K562 (cell line): ENCODE measurements at regions not wholly inside any gene's neighbourhood (a gene's known extent, or its start where the extent isn't known, plus 50 kb on each side); places are given as distances from the start of the nearest gene placed in this dataset.

Experiments used
- ATAC-seq: fragments of 200-7000 bp; cut with Tn5 transposase; 3 replicates; pipeline ENCODE4 v1.9.1; 2020; ENCODE audit warnings: moderate library complexity
- BruUV-seq: library from RNA; stranded (reverse); fragments of 400-500 nt; replicated peaks from 2 replicates; lab custom pipeline; 2021; lab: Mats Ljungman, UMichigan
- CTCF ChIA-PET: fragments of 300-600 bp; formaldehyde crosslinking; extraction: SDS; loops from one replicate; lab custom pipeline; 2021; ENCODE audit warnings: low intra/inter-chr PET ratio; lab: Yijun Ruan, JAX
- POLR2A ChIA-PET: fragments of 300-600, 350-650 bp; sonication (Branson Sonifier 250); formaldehyde crosslinking; extraction: SDS; loops from one replicate; lab custom pipeline; 2021; ENCODE audit warnings: antibody characterized with exemption, inconsistent platforms; lab: Yijun Ruan, JAX
- DNase-seq, 4 experiments: peaks; one replicate each; pipeline versions ENCODE4 v3.0.0 to v3.0.0-alpha.2; 2011 to 2018; ENCODE audit warnings: low spot score in 3 of 4, mixed read lengths in 3 of 4; ENCODE audit errors: extremely low read depth in 1 of 4
- FAIRE-seq: peaks from 2 replicates; lab custom pipeline; 2011; peaks lifted over from hg19 to GRCh38; lab: Jason Lieb, UNC
- H2AFZ ChIP-seq: 2 replicates; pipeline ENCODE4 v1.6.0; 2011; ENCODE audit warnings: low read depth, low read length, control low read depth, inconsistent platforms
- H3K27ac ChIP-seq: fragments of 200-600 bp; 3 replicates; pipeline ENCODE4 v1.8.0; 2011; ENCODE audit warnings: low read depth, mild to moderate bottlenecking, control low read depth, inconsistent platforms, low read length, moderate library complexity, mixed read lengths; ENCODE audit errors: extremely low read depth
- H3K27me3 ChIP-seq, 2 experiments: fragments of 300-600 bp in 1 of 2; 2 replicates in 1 of 2; 3 replicates in 1 of 2; pipeline versions ENCODE4 v1.6.0 to v1.8.0; 2011; ENCODE audit warnings: inconsistent platforms in 2 of 2, low read length in 2 of 2, mild to moderate bottlenecking in 1 of 2, mixed read lengths in 1 of 2, moderate library complexity in 1 of 2; ENCODE audit not compliant: control insufficient read depth in 2 of 2, insufficient read depth in 2 of 2
- H3K36me3 ChIP-seq: fragments of 300-600 bp; 3 replicates; pipeline ENCODE4 v1.8.0; 2011; ENCODE audit warnings: mild to moderate bottlenecking, low read length, inconsistent platforms; ENCODE audit not compliant: control insufficient read depth, insufficient read depth
- H3K4me1 ChIP-seq, 2 experiments: fragments of 200-600 bp in 1 of 2; replicated peaks in 1 of 2; 2 replicates in 1 of 2; 3 replicates in 1 of 2; pipeline versions ENCODE4 v1.5.1 to v1.8.0; 2011; ENCODE audit warnings: inconsistent platforms in 2 of 2, low read length in 2 of 2, mild to moderate bottlenecking in 1 of 2, mixed read lengths in 1 of 2, moderate library complexity in 1 of 2; ENCODE audit not compliant: control insufficient read depth in 2 of 2, insufficient read depth in 2 of 2
- H3K4me2 ChIP-seq: 2 replicates; pipeline ENCODE4 v1.6.1; 2011; ENCODE audit warnings: low read length, control low read depth, inconsistent platforms, mixed read lengths; ENCODE audit not compliant: insufficient read depth
- H3K4me3 ChIP-seq: fragments of 200-600 bp; sonication (generic), shearing (Covaris generic); 2 replicates; pipeline ENCODE4 v1.5.1; 2016; ENCODE audit warnings: control low read depth, inconsistent platforms
- H3K79me2 ChIP-seq: fragments of 200-600 bp; 3 replicates; pipeline ENCODE4 v1.8.0; 2011; ENCODE audit warnings: low read length, inconsistent platforms; ENCODE audit not compliant: control insufficient read depth, insufficient read depth
- H3K9ac ChIP-seq, 2 experiments: 2 replicates each; pipeline versions ENCODE4 v1.6.0 to v1.6.1; 2011; ENCODE audit warnings: low read depth in 2 of 2, low read length in 2 of 2, control low read depth in 1 of 2, inconsistent platforms in 1 of 2, mild to moderate bottlenecking in 1 of 2, mixed read lengths in 1 of 2; ENCODE audit not compliant: insufficient read depth in 1 of 2
- H3K9me1 ChIP-seq: one replicate; pipeline ENCODE4 v1.6.0; 2011; ENCODE audit warnings: inconsistent platforms, mild to moderate bottlenecking, low read length, moderate library complexity; ENCODE audit not compliant: control insufficient read depth, insufficient read depth
- H3K9me3 ChIP-seq: replicated peaks from 2 replicates; pipeline ENCODE4 v1.5.1; 2011; ENCODE audit warnings: low read depth, low read length, inconsistent platforms; ENCODE audit not compliant: control insufficient read depth, insufficient read depth
- H4K20me1 ChIP-seq: replicated peaks from 2 replicates; pipeline ENCODE4 v1.6.1; 2011; ENCODE audit warnings: low read length, inconsistent platforms, mixed read lengths; ENCODE audit not compliant: control insufficient read depth, insufficient read depth
- CCNT2 ChIP-seq: IDR thresholded peaks from 2 replicates; pipeline ENCODE4 v1.6.1; 2011; ENCODE audit warnings: borderline replicate concordance, low read depth, mild to moderate bottlenecking, moderate library complexity, mixed read lengths, low read length; ENCODE audit not compliant: insufficient read length; ENCODE audit errors: extremely low read depth
- CGGBP1 ChIP-seq: fragments of 250-450 bp; sonication (Bioruptor Pico); IDR thresholded peaks from 2 replicates; pipeline ENCODE4 v1.9.0; 2021; ENCODE audit warnings: mild to moderate bottlenecking
- FOS ChIP-seq: IDR thresholded peaks from 3 replicates; pipeline ENCODE4 v1.6.1; 2011; ENCODE audit not compliant: insufficient read length; ENCODE audit errors: extremely low read depth
- FUS ChIP-seq: fragments of 200-400 bp; formaldehyde crosslinking; optimal IDR thresholded peaks from 2 replicates; pipeline ENCODE3; 2017; ENCODE audit warnings: low read depth, low read length
- HDAC6 ChIP-seq: IDR thresholded peaks from 2 replicates; pipeline ENCODE4 v1.6.1; 2012; ENCODE audit warnings: low read depth, mild to moderate bottlenecking, control low read depth, inconsistent platforms, low read length, moderate library complexity
- KDM2B ChIP-seq: fragments of 250-450 bp; sonication (Bioruptor Pico); IDR thresholded peaks from 2 replicates; pipeline ENCODE4 v1.8.0; 2021; ENCODE audit warnings: mild to moderate bottlenecking, moderate library complexity
- LARP7 ChIP-seq: fragments of 450-650 bp; IDR thresholded peaks from 2 replicates; pipeline ENCODE4 v1.6.1; 2016
- SMAD3 ChIP-seq: fragments of 450-650 bp; formaldehyde crosslinking; conservative IDR thresholded peaks from 2 replicates; pipeline ENCODE4 v1.4.0; 2020; ENCODE audit warnings: mild to moderate bottlenecking
- SMARCB1 ChIP-seq: IDR thresholded peaks from 2 replicates; pipeline ENCODE4 v1.6.1; 2011; ENCODE audit warnings: improper control_type of control experiment, low read depth; ENCODE audit not compliant: insufficient read length
- SPI1 ChIP-seq: IDR thresholded peaks from 2 replicates; pipeline ENCODE4 v1.6.1; 2011; ENCODE audit warnings: low read depth, low read length, control low read depth, borderline replicate concordance
- STAT5B ChIP-seq: fragments of 250-450 bp; sonication (Bioruptor Pico); IDR thresholded peaks from 2 replicates; pipeline ENCODE4 v1.8.0; 2021; ENCODE audit warnings: mild to moderate bottlenecking, inconsistent platforms
- VEZF1 ChIP-seq: fragments of 200-800 bp; sonication (Bioruptor generic); IDR thresholded peaks from 2 replicates; pipeline ENCODE4 v1.6.1; 2017; ENCODE audit warnings: missing genetic modification characterization, missing compliant biosample characterization
- YY1 ChIP-seq, 3 experiments: IDR thresholded peaks; 2 replicates each; pipeline ENCODE4 v1.6.1; 2011; ENCODE audit warnings: low read length in 2 of 3, mild to moderate bottlenecking in 2 of 3, moderate library complexity in 2 of 3, borderline replicate concordance in 1 of 3, control low read depth in 1 of 3, low read depth in 1 of 3; ENCODE audit not compliant: insufficient read depth in 3 of 3, insufficient replicate concordance in 2 of 3, control insufficient read depth in 1 of 3, insufficient read length in 1 of 3; ENCODE audit errors: extremely low read depth in 1 of 3
- ZBTB7A ChIP-seq: IDR thresholded peaks from 2 replicates; pipeline ENCODE4 v1.6.1; 2011; ENCODE audit warnings: low read depth, mild to moderate bottlenecking, low read length, moderate library complexity, borderline replicate concordance; ENCODE audit not compliant: control insufficient read depth
- WGBS: fragments of 100-300 bp; shearing (Covaris generic); methylation state at CpG from one replicate; pipeline ENCODE4 v1.1.6; 2016; ENCODE audit warnings: low coverage, mixed read lengths; ENCODE audit not compliant: insufficient coverage; ENCODE audit errors: missing lambda C conversion rate; 5-methylcytosine and 5-hydroxymethylcytosine counted together
- in situ Hi-C: fragments of 300-500 bp; cut with MboI; formaldehyde crosslinking; loops from 4 replicates; pipeline ENCODE4 v1.15.0; 2018; ENCODE audit warnings: inconsistent platforms, mixed read lengths
- intact Hi-C: fragments of 100-400 bp; cut with micrococcal nuclease; formaldehyde crosslinking; loops from 2 replicates; pipeline ENCODE4 v1.14.2; 2022
- TF ChIP-seq, protein P1 (sequence below): IDR thresholded peaks from 2 replicates; pipeline ENCODE4 v1.6.1; 2011; ENCODE audit warnings: borderline replicate concordance, low read depth, mild to moderate bottlenecking, moderate library complexity, low read length; ENCODE audit not compliant: insufficient read depth, poor library complexity, severe bottlenecking

GRCh38 chr16:80008857-80009256 is 408.3 kb upstream of the MAF start (continued):
- TF ChIP-seq CCNT2: no peak
- TF ChIP-seq HDAC6: no peak
- no peak for TF ChIP-seq KDM2B (CRISPR knock-in tag)

- POLR2A ChIA-PET: interaction anchor here (0.6 to 2.5 kb wide), 5 partner anchors 8 to 20 kb away, joined by 3 to 8 read pairs (median 4); no protein-coding TSS in a partner anchor
- Histone ChIP-seq H3K27me3 (no peaks in the 10 kb centered on the region), H3K79me2 (no peaks in the 10 kb centered on the region), H3K4me2 (no peak overlapping the region), H3K27ac (no peak overlapping the region), H3K9me1 (no peaks in the 10 kb centered on the region), H2AFZ (no peak overlapping the region; the same call in 1 of the 2 replicates), H3K9me3 (no peaks in the 10 kb centered on the region), H4K20me1 (no peaks in the 10 kb centered on the region), H3K4me1 (peaks cover 3 to 10% of the 10 kb centered on the region in 2 experiments; a peak in 3 of 5 replicates), H3K36me3 (no peaks in the 10 kb centered on the region), H3K9ac (no peak overlapping the region), H3K4me3 (no peak overlapping the region)
- in situ Hi-C loops: no loop called here
- CTCF ChIA-PET: no interaction called here
- 48% methylated on average over 4 of the region's 4 CpGs for WGBS
- no TSS peak for BruUV-seq
- ATAC-seq (no peak), FAIRE-seq (no peak), DNase-seq (no peak)
- intact Hi-C loops: no loop called here
- TF ChIP-seq ZBTB7A (no peak), CGGBP1 (CRISPR knock-in tag) (no peak), STAT5B (CRISPR knock-in tag) (no peak), LARP7 (no peak), FUS (no peak), VEZF1 (CRISPR knock-in tag) (no peak), YY1 (IDR thresholded peaks at IDR 0.05; ENCODE audit: borderline replicate concordance in 1 of 3, control insufficient read depth in 1 of 3, extremely low read depth in 1 of 3, insufficient read depth in 3 of 3, insufficient read length in 1 of 3, insufficient replicate concordance in 2 of 3, low read depth in 1 of 3, low read length in 2 of 3) (no peak), SMAD3 (CRISPR knock-in tag) (no peak), FOS (no peak), SMARCB1 (no peak), SPI1 (no peak)
- TF ChIP-seq, protein P1, sequence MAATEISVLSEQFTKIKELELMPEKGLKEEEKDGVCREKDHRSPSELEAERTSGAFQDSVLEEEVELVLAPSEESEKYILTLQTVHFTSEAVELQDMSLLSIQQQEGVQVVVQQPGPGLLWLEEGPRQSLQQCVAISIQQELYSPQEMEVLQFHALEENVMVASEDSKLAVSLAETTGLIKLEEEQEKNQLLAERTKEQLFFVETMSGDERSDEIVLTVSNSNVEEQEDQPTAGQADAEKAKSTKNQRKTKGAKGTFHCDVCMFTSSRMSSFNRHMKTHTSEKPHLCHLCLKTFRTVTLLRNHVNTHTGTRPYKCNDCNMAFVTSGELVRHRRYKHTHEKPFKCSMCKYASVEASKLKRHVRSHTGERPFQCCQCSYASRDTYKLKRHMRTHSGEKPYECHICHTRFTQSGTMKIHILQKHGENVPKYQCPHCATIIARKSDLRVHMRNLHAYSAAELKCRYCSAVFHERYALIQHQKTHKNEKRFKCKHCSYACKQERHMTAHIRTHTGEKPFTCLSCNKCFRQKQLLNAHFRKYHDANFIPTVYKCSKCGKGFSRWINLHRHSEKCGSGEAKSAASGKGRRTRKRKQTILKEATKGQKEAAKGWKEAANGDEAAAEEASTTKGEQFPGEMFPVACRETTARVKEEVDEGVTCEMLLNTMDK: no peak
Measured at GRCh38 chr16:80007231-80007630, 406.7 kb upstream of the MAF start.
